Inferior parietal cortex (tissue), 1 donor: ENCODE measurements at regions not wholly inside any gene's neighbourhood (a gene's known extent, or its start where the extent isn't known, plus 50 kb on each side); places are given as distances from the start of the nearest gene placed in this dataset.
"Not testable (repeated sequence)": the region's sequence is repeated elsewhere in the genome, so short reads cannot be mapped to it uniquely, and the experiment has no call there.

ENCODE experiments used
- DNase-seq: peaks from one replicate; pipeline ENCODE4 v3.0.0-alpha.2; 2016; ENCODE audit errors: extremely low spot score

- DNase-seq, result no peak
Observed at GRCh38 chr3:102036017-102036416, 186.7 kb downstream of the NFKBIZ start.

- DNase-seq, result no peak
Observed at GRCh38 chr3:102036472-102036871, 187.2 kb downstream of the NFKBIZ start.

- no peak for DNase-seq
Observed at GRCh38 chr3:102037209-102037608, 187.9 kb downstream of the NFKBIZ start.

GRCh38 chr3:102037791-102038190 lies 188.5 kb downstream of the NFKBIZ start:
- no peak for DNase-seq

- DNase-seq, result no peak
Observed at GRCh38 chr3:102038477-102039142, 189.3 kb downstream of the NFKBIZ start.

- DNase-seq, result not testable (repeated sequence)
Observed at GRCh38 chr3:102040144-102040543, 190.8 kb downstream of the NFKBIZ start.

GRCh38 chr3:102053375-102053989 lies 204.2 kb downstream of the NFKBIZ start:
- no peak for DNase-seq

GRCh38 chr3:102054543-102055080 lies 205.3 kb downstream of the NFKBIZ start:
- DNase-seq, result no peak

- no peak for DNase-seq
Observed at GRCh38 chr3:102057781-102058421, 208.6 kb downstream of the NFKBIZ start.

GRCh38 chr3:102059145-102059943 lies 210.0 kb downstream of the NFKBIZ start:
- no peak for DNase-seq

GRCh38 chr3:102060814-102061213 lies 211.5 kb downstream of the NFKBIZ start:
- DNase-seq, result no peak

- DNase-seq, result no peak
Observed at GRCh38 chr3:102063572-102063971, 214.3 kb downstream of the NFKBIZ start.

- DNase-seq, result no peak
Observed at GRCh38 chr3:102066470-102066869, 217.2 kb downstream of the NFKBIZ start.

- DNase-seq, result no peak
Observed at GRCh38 chr3:102068327-102068726, 219.0 kb downstream of the NFKBIZ start.

GRCh38 chr3:102068736-102069135 lies 219.4 kb downstream of the NFKBIZ start:
- DNase-seq, result no peak

- no peak for DNase-seq
Observed at GRCh38 chr3:102069211-102069662, 219.9 kb downstream of the NFKBIZ start.

- DNase-seq, result no peak
Observed at GRCh38 chr3:102074946-102075345, 225.6 kb downstream of the NFKBIZ start.

- DNase-seq, result no peak
Observed at GRCh38 chr3:102078401-102078800, 229.1 kb downstream of the NFKBIZ start.

- DNase-seq, result no peak
Observed at GRCh38 chr3:102078854-102079808, 229.8 kb downstream of the NFKBIZ start.

- no peak for DNase-seq
Observed at GRCh38 chr3:102079809-102080197, 230.5 kb downstream of the NFKBIZ start.
